ENCODE measurements at regions not wholly inside any gene's neighbourhood (a gene's known extent, or its start where the extent isn't known, plus 50 kb on each side); places are given as distances from the start of the nearest gene placed in this dataset.

GRCh38 chr2:133774654-133775015 lies 206.4 kb upstream of the NCKAP5 start:
- Histone ChIP-seq H2AFZ (ENCODE audit: low read depth, low read length) (no peak overlapping the region), H3K9me3 (replicated peaks; ENCODE audit: control insufficient read depth, insufficient read depth, low read depth, low read length) (no peaks in the 10 kb centered on the region), H3K27me3 (ENCODE audit: control insufficient read depth in 2 of 2, insufficient read depth in 2 of 2, low read length in 2 of 2) (no peaks in the 10 kb centered on the region), H3K4me1 (replicated peaks in 1 of 2; ENCODE audit: control insufficient read depth in 2 of 2, insufficient read depth in 2 of 2, low read length in 2 of 2) (no peaks in the 10 kb centered on the region), H3K9ac (ENCODE audit: insufficient read depth in 1 of 2, low read depth in 2 of 2, low read length in 2 of 2) (no peak overlapping the region), H3K27ac (ENCODE audit: extremely low read depth, low read depth, low read length) (no peak overlapping the region), H3K4me2 (ENCODE audit: insufficient read depth, low read length) (no peak overlapping the region), H4K20me1 (replicated peaks; ENCODE audit: control insufficient read depth, insufficient read depth, low read length) (no peaks in the 10 kb centered on the region), H3K9me1 (ENCODE audit: control insufficient read depth, insufficient read depth, low read length) (no peaks in the 10 kb centered on the region), H3K36me3 (ENCODE audit: control insufficient read depth, insufficient read depth, low read length) (no peaks in the 10 kb centered on the region), H3K79me2 (ENCODE audit: control insufficient read depth, insufficient read depth, low read length) (no peaks in the 10 kb centered on the region), H3K4me3 (no peak overlapping the region)
- no peak for TF ChIP-seq ZMIZ1 (IDR thresholded peaks at IDR 0.05; ENCODE audit: low read depth in 2 of 2, low read length in 2 of 2)
- no peak for TF ChIP-seq TAF15 (IDR thresholded peaks at IDR 0.05; ENCODE audit: low read depth, low read length)
- no peak for TF ChIP-seq DDX20 (tag; IDR thresholded peaks at IDR 0.05; ENCODE audit: low read depth)
- no peak for TF ChIP-seq ZNF699 (CRISPR knock-in tag; IDR thresholded peaks at IDR 0.05; ENCODE audit: insufficient replicate concordance)
- TF ChIP-seq TAF1 (IDR thresholded peaks at IDR 0.05; ENCODE audit: control insufficient read depth, extremely low read depth, insufficient read depth, low read length, severe bottlenecking), result no peak
- TF ChIP-seq HMGN3 (IDR thresholded peaks at IDR 0.05; ENCODE audit: borderline replicate concordance, extremely low read depth, insufficient read length, low read depth, low read length), result no peak
- TF ChIP-seq, protein P1, sequence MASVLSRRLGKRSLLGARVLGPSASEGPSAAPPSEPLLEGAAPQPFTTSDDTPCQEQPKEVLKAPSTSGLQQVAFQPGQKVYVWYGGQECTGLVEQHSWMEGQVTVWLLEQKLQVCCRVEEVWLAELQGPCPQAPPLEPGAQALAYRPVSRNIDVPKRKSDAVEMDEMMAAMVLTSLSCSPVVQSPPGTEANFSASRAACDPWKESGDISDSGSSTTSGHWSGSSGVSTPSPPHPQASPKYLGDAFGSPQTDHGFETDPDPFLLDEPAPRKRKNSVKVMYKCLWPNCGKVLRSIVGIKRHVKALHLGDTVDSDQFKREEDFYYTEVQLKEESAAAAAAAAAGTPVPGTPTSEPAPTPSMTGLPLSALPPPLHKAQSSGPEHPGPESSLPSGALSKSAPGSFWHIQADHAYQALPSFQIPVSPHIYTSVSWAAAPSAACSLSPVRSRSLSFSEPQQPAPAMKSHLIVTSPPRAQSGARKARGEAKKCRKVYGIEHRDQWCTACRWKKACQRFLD (CRISPR knock-in tag; IDR thresholded peaks at IDR 0.05), result no peak
- ChIA-PET CTCF (ENCODE audit: low intra/inter-chr PET ratio) (no interaction called here), POLR2A (no interaction called here)
- ATAC-seq (no peak), FAIRE-seq (no peak), DNase-seq (ENCODE audit: extremely low read depth in 1 of 4, low spot score in 3 of 4) (no peak)
- in situ Hi-C loops (cut with MboI), result no loop called here
- intact Hi-C loops (cut with micrococcal nuclease), result no loop called here
- WGBS (ENCODE audit: insufficient coverage, low coverage, missing lambda C conversion rate), result 0% methylated on average over 5 of the region's 5 CpGs
- no TSS peak for BruUV-seq (replicated peaks)
